B cell (primary cell): ENCODE measurements at regions not wholly inside any gene's neighbourhood (a gene's known extent, or its start where the extent isn't known, plus 50 kb on each side); places are given as distances from the start of the nearest gene placed in this dataset.

Experiments used
- ATAC-seq: fragments of 200-7000 bp; cut with Tn5 transposase; one replicate; pipeline ENCODE4 v1.10.0; 2021; ENCODE audit warnings: low read depth, mild to moderate bottlenecking, moderate number of reproducible peaks, moderate library complexity
- CTCF ChIA-PET: fragments of 350-600 bp; sonication (Branson Sonifier 250); formaldehyde crosslinking; loops from one replicate; lab custom pipeline; 2021; ENCODE audit warnings: antibody characterized with exemption, inconsistent platforms; lab: Charles Lee
- POLR2A ChIA-PET: fragments of 350-600 bp; sonication (Branson Sonifier 250); formaldehyde crosslinking; loops from one replicate; lab custom pipeline; 2021; ENCODE audit warnings: antibody characterized with exemption; lab: Charles Lee
- DNase-seq: peaks from one replicate; pipeline ENCODE4 v3.0.0; 2013
- H2AFZ ChIP-seq: 2 replicates; pipeline ENCODE4 v1.6.1; 2012; ENCODE audit warnings: mild to moderate bottlenecking, low read depth, low read length; ENCODE audit not compliant: insufficient read depth, poor library complexity, severe bottlenecking
- H3K27ac ChIP-seq, 2 donors: 1 replicate in 1 of 2; 2 replicates in 1 of 2; pipeline ENCODE4 v1.5.1; 2012 to 2013; ENCODE audit warnings: low read length in 2 of 2, mild to moderate bottlenecking in 2 of 2, moderate library complexity in 1 of 2
- H3K27me3 ChIP-seq, 4 experiments: fragments of 200-600 bp in 1 of 4; sonication (generic) in 1 of 4; replicated peaks in 1 of 4; 1 replicate in 2 of 4; 2 replicates in 2 of 4; pipeline versions ENCODE4 v1.6.1 to v1.7.0; 2013 to 2016; ENCODE audit warnings: low read length in 3 of 4, mild to moderate bottlenecking in 2 of 4, mixed read lengths in 1 of 4, moderate library complexity in 1 of 4; ENCODE audit not compliant: insufficient read depth in 4 of 4, control insufficient read depth in 3 of 4; ENCODE audit errors: control extremely low read depth in 1 of 4
- H3K36me3 ChIP-seq, 2 experiments: replicated peaks in 1 of 2; 1 replicate in 1 of 2; 2 replicates in 1 of 2; pipeline versions ENCODE4 v1.6.1 to v1.7.1; 2013; ENCODE audit warnings: low read length in 1 of 2; ENCODE audit not compliant: insufficient read depth in 2 of 2, control insufficient read depth in 1 of 2; ENCODE audit errors: control extremely low read depth in 1 of 2, extremely low read depth in 1 of 2
- H3K4me1 ChIP-seq, 2 donors: fragments of 200-600 bp in 1 of 2; sonication (generic) in 1 of 2; 1 replicate in 1 of 2; 2 replicates in 1 of 2; pipeline versions ENCODE4 v1.5.1 to v1.6.1; 2013 to 2017; ENCODE audit warnings: low read length in 2 of 2; ENCODE audit not compliant: control insufficient read depth in 2 of 2, insufficient read depth in 2 of 2
- H3K4me2 ChIP-seq: replicated peaks from 2 replicates; pipeline ENCODE3; 2012; ENCODE audit warnings: mild to moderate bottlenecking, low read depth, low read length; ENCODE audit not compliant: poor library complexity, severe bottlenecking
- H3K4me3 ChIP-seq, 5 experiments: fragments of 200-600 bp in 1 of 5; sonication (generic) in 1 of 5; 1 replicate in 3 of 5; 2 replicates in 2 of 5; pipeline versions ENCODE4 v1.5.1 to v1.7.0; 2011 to 2016; ENCODE audit warnings: low read length in 4 of 5, mild to moderate bottlenecking in 4 of 5, low read depth in 2 of 5, control low read depth in 1 of 5, moderate library complexity in 1 of 5; ENCODE audit not compliant: insufficient read depth in 1 of 5; ENCODE audit errors: control extremely low read depth in 1 of 5, extremely low read depth in 1 of 5
- H3K79me2 ChIP-seq: fragments of 200-600 bp; sonication (generic); one replicate; pipeline ENCODE4 v1.6.0; 2016; ENCODE audit warnings: low read length; ENCODE audit not compliant: control insufficient read depth, insufficient read depth
- H3K9ac ChIP-seq: fragments of 200-600 bp; sonication (generic); 2 replicates; pipeline ENCODE4 v1.6.1; 2017; ENCODE audit warnings: mild to moderate bottlenecking, low read length, moderate library complexity
- H3K9me3 ChIP-seq, 3 donors: one replicate each; pipeline versions ENCODE4 v1.6.1 to v1.7.1; 2013; ENCODE audit warnings: low read length in 2 of 3; ENCODE audit not compliant: control insufficient read depth in 2 of 3, insufficient read depth in 1 of 3; ENCODE audit errors: control extremely low read depth in 1 of 3
- H4K20me1 ChIP-seq: 2 replicates; pipeline ENCODE4 v1.6.0; 2012; ENCODE audit warnings: mild to moderate bottlenecking, low read length; ENCODE audit not compliant: insufficient read depth, control insufficient read depth, poor library complexity, severe bottlenecking
- H3K27ac Mint-ChIP-seq: one replicate; pipeline ENCODE4 v1.8.0; 2021; ENCODE audit warnings: mixed read lengths
- H3K27me3 Mint-ChIP-seq: one replicate; pipeline ENCODE4 v1.8.0; 2021; ENCODE audit warnings: mixed read lengths
- H3K4me1 Mint-ChIP-seq: one replicate; pipeline ENCODE4 v1.8.0; 2021; ENCODE audit warnings: mixed read lengths
- H3K4me3 Mint-ChIP-seq: one replicate; pipeline ENCODE4 v1.8.0; 2021; ENCODE audit warnings: mixed read lengths
- H3K9me3 Mint-ChIP-seq: one replicate; pipeline ENCODE4 v1.8.0; 2022; ENCODE audit warnings: mixed read lengths; ENCODE audit not compliant: insufficient read depth
- EZH2 ChIP-seq: IDR thresholded peaks from 2 replicates; pipeline ENCODE4 v1.6.1; 2012; ENCODE audit warnings: borderline replicate concordance, low read depth, mild to moderate bottlenecking, moderate library complexity, low read length; ENCODE audit not compliant: insufficient read depth, poor library complexity, severe bottlenecking
- whole genome bisulfite sequencing: methylation state at CpG from one replicate; pipeline ENCODE4 v1.1.5; 2013; ENCODE audit warnings: missing lambda C conversion rate; ENCODE audit not compliant: insufficient coverage; 5-methylcytosine and 5-hydroxymethylcytosine counted together
- intact Hi-C: fragments of 100-400 bp; cut with micrococcal nuclease; formaldehyde crosslinking; loops from one replicate; pipeline ENCODE4 v1.10.0; 2022
- TF ChIP-seq, protein P1 (sequence below): fragments of 200-600 bp; IDR thresholded peaks from one replicate; pipeline ENCODE4 v1.8.0; 2022; ENCODE audit warnings: antibody characterized with exemption, mild to moderate bottlenecking

DNA sequence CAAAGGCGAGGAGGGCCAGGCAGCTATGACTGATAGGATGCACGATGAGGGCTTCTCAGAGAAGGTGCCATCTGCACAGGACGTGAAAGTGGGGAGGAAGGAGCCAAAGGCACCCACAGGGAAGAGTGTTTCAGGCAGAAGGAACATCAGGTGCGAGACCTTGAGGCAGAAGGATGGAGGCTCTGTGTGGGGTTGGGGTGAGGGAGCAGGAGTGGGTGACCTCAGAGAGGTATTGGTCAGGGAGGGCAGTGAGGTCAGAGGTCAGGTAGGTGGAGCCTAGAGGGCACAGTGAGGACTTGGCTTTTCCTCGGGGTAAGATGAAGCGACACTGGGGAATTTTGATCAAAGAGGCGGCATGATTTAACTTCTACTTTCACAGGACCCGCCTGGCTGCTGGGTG is 64.7 kb upstream of the XPA start:
- H3K9me3 ChIP-seq = no peaks in the 10 kb centered on the region
- no peak overlapping the region for H3K4me3 ChIP-seq
- TF ChIP-seq, protein P1, sequence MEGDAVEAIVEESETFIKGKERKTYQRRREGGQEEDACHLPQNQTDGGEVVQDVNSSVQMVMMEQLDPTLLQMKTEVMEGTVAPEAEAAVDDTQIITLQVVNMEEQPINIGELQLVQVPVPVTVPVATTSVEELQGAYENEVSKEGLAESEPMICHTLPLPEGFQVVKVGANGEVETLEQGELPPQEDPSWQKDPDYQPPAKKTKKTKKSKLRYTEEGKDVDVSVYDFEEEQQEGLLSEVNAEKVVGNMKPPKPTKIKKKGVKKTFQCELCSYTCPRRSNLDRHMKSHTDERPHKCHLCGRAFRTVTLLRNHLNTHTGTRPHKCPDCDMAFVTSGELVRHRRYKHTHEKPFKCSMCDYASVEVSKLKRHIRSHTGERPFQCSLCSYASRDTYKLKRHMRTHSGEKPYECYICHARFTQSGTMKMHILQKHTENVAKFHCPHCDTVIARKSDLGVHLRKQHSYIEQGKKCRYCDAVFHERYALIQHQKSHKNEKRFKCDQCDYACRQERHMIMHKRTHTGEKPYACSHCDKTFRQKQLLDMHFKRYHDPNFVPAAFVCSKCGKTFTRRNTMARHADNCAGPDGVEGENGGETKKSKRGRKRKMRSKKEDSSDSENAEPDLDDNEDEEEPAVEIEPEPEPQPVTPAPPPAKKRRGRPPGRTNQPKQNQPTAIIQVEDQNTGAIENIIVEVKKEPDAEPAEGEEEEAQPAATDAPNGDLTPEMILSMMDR = no peak
- TF ChIP-seq EZH2 = no peak
- no peaks in the 10 kb centered on the region for H3K36me3 ChIP-seq
- ChIA-PET CTCF (no interaction called here), POLR2A (no interaction called here)
- Mint-ChIP-seq H3K9me3 (no peaks in the 10 kb centered on the region), H3K4me3 (no peak overlapping the region), H3K4me1 (no peaks in the 10 kb centered on the region), H3K27ac (no peak overlapping the region), H3K27me3 (peaks cover 54% of the 10 kb centered on the region)
- peaks cover 0 to 39% (median 7%) of the 10 kb centered on the region in 4 experiments for H3K27me3 ChIP-seq
- H3K27ac ChIP-seq = no peak overlapping the region
- ATAC-seq (no peak), DNase-seq (no peak)
- H3K4me1 ChIP-seq = no peaks in the 10 kb centered on the region
- H4K20me1 ChIP-seq = no peaks in the 10 kb centered on the region
- 83% methylated on average over 7 of the region's 8 CpGs for WGBS
- H3K4me2 ChIP-seq = no peak overlapping the region
- intact Hi-C loops = no loop called here
- no peak overlapping the region for H3K9ac ChIP-seq
- H3K79me2 ChIP-seq = no peaks in the 10 kb centered on the region
- H2AFZ ChIP-seq = no peak overlapping the region

DNA sequence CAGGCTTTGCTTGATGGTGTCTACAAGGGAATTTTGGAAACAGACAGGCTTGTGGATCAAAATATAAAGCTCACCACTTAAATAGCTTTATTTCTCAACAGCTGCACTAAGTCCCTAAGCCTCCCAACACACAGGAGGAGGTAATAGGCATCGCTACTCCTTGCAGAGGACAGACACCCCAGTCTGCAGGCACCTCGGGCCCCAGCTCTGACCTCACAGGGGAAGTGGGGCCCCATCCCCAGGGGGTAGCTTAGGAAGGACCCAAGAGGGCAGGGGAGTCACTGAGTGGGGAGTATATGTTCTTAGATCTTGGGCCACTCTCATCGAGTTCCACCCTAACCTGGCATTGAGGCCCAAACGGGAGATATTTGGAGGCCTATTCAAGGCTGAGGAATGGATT is 66.7 kb upstream of the XPA start:
- ChIA-PET CTCF (no interaction called here), POLR2A (interaction anchor here (0.6 kb wide), 1 partner anchor 153 kb away, joined by 8 read pairs; no protein-coding TSS in a partner anchor)
- Histone ChIP-seq H3K9ac (no peak overlapping the region), H3K4me3 (no peak overlapping the region), H3K4me1 (no peaks in the 10 kb centered on the region), H3K27ac (no peak overlapping the region), H2AFZ (no peak overlapping the region), H3K9me3 (no peaks in the 10 kb centered on the region), H3K36me3 (no peaks in the 10 kb centered on the region), H3K27me3 (peaks cover 0 to 34% (median 4%) of the 10 kb centered on the region in 4 experiments), H4K20me1 (no peaks in the 10 kb centered on the region), H3K4me2 (no peak overlapping the region), H3K79me2 (no peaks in the 10 kb centered on the region)
- Mint-ChIP-seq H3K27ac (no peak overlapping the region), H3K27me3 (peaks cover 42% of the 10 kb centered on the region), H3K4me3 (no peak overlapping the region), H3K9me3 (no peaks in the 10 kb centered on the region), H3K4me1 (no peaks in the 10 kb centered on the region)
- DNase-seq (no peak), ATAC-seq (no peak)
- 73% methylated on average over 3 of the region's 4 CpGs for WGBS
- TF ChIP-seq, protein P1 = no peak
- no peak for TF ChIP-seq EZH2
- intact Hi-C loops = no loop called here
